ENCODE measurements at regions not wholly inside any gene's neighbourhood (a gene's known extent, or its start where the extent isn't known, plus 50 kb on each side); places are given as distances from the start of the nearest gene placed in this dataset.

DNA sequence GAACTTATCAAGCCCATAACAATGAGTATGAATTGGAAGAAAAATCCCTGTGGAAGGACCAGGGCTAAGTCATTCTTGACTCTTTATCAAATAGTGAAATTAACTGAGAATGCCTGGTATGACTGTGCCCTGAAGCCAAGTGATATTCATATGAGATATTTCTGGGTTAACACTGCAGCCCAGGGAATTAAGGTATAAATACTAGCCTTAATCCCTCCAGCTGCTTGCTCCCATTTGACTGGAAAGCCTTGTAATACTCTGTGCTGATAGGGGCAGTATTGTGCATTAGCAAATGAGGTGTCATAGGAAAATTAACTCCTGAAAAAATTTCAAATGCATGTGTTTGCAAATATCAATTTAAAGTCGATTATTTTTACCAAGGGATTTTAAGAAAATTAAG is 568.8 kb downstream of the LMO4 start:
- no peaks in the 10 kb centered on the region for H3K36me3 ChIP-seq (ENCODE audit: control insufficient read depth, insufficient read depth, low read length)
- no peak overlapping the region for H3K4me3 Mint-ChIP-seq
- DNase-seq, result no peak
- peaks cover 0 to 2% (median 0%) of the 10 kb centered on the region in 7 donors for H3K9me3 Mint-ChIP-seq
- no peak overlapping the region for H3K27ac Mint-ChIP-seq
- H3K27me3 Mint-ChIP-seq, result no peaks in the 10 kb centered on the region
- H3K4me1 ChIP-seq (ENCODE audit: control insufficient read depth, insufficient read depth, low read length, poor library complexity, severe bottlenecking), result no peaks in the 10 kb centered on the region
- H3K27ac ChIP-seq (ENCODE audit: insufficient read depth, low read length, poor library complexity, severe bottlenecking), result no peak overlapping the region
- no peaks in the 10 kb centered on the region for H3K9me3 ChIP-seq (ENCODE audit: control insufficient read depth in 2 of 2, low read length in 2 of 2)
- no peaks in the 10 kb centered on the region for H3K36me3 Mint-ChIP-seq
- H3K4me3 ChIP-seq (ENCODE audit: low read depth, low read length), result no peak overlapping the region
- ATAC-seq (ENCODE audit: low read depth in 2 of 2), result no peak
- no peaks in the 10 kb centered on the region for H3K4me1 Mint-ChIP-seq
- H3K27me3 ChIP-seq (ENCODE audit: control insufficient read depth, insufficient read depth, low read length), result no peaks in the 10 kb centered on the region

DNA sequence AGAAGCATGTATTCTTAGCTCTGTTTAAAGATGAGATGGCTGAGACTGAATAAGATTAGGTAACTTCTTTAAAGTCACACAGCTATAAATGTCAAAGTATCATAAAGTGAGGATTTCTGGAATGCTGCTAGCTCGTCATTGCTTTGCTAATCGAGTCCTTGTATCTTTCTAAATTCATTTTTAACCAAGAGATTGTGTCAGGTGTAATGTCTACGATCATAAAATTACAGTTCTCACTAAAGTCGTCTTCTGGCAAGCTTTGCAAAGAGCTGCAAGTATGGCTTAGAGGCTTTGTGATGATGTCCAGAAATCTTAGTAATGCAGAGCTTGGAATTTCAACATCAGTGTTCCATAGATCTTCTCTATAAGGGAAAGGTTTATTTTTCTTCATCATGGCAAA is 569.8 kb downstream of the LMO4 start:
- no peaks in the 10 kb centered on the region for H3K4me1 Mint-ChIP-seq
- H3K27ac ChIP-seq (ENCODE audit: insufficient read depth, low read length, poor library complexity, severe bottlenecking), result no peak overlapping the region
- no peak for DNase-seq
- no peaks in the 10 kb centered on the region for H3K27me3 ChIP-seq (ENCODE audit: control insufficient read depth, insufficient read depth, low read length)
- H3K4me1 ChIP-seq (ENCODE audit: control insufficient read depth, insufficient read depth, low read length, poor library complexity, severe bottlenecking), result no peaks in the 10 kb centered on the region
- H3K36me3 Mint-ChIP-seq, result no peaks in the 10 kb centered on the region
- H3K36me3 ChIP-seq (ENCODE audit: control insufficient read depth, insufficient read depth, low read length), result no peaks in the 10 kb centered on the region
- no peak for ATAC-seq (ENCODE audit: low read depth in 2 of 2)
- H3K27ac Mint-ChIP-seq, result no peak overlapping the region
- no peaks in the 10 kb centered on the region for H3K9me3 ChIP-seq (ENCODE audit: control insufficient read depth in 2 of 2, low read length in 2 of 2)
- H3K4me3 ChIP-seq (ENCODE audit: low read depth, low read length), result no peak overlapping the region
- no peak overlapping the region for H3K4me3 Mint-ChIP-seq
- no peaks in the 10 kb centered on the region for H3K27me3 Mint-ChIP-seq
- H3K9me3 Mint-ChIP-seq, result peaks cover 0 to 2% (median 0%) of the 10 kb centered on the region in 7 donors

DNA sequence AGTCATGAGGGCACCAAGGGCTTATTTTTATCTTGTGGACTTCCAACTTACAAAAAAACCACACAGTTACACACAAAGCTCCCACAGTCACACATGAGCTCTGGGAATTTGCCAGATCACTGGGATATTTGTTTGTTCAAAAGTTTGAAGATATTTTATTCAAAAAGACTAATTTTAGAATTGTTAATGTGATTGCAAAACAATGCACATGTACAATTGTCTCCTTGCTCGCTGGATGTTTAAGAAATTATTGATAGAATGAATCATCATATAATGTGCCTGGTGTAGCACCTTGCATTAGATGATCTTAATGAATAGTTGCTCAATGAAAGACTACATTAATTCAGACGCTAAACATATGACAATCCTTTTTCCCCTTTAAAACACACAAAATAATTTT is 570.3 kb downstream of the LMO4 start:
- ATAC-seq (ENCODE audit: low read depth in 2 of 2) (no peak), DNase-seq (no peak)
- no peaks in the 10 kb centered on the region for H3K9me3 ChIP-seq (ENCODE audit: control insufficient read depth in 2 of 2, low read length in 2 of 2)
- Mint-ChIP-seq H3K4me1 (no peaks in the 10 kb centered on the region), H3K27me3 (no peaks in the 10 kb centered on the region), H3K27ac (no peak overlapping the region), H3K4me3 (no peak overlapping the region), H3K9me3 (peaks cover 0 to 2% (median 0%) of the 10 kb centered on the region in 7 donors), H3K36me3 (no peaks in the 10 kb centered on the region)
- no peak overlapping the region for H3K4me3 ChIP-seq (ENCODE audit: low read depth, low read length)
- no peak overlapping the region for H3K27ac ChIP-seq (ENCODE audit: insufficient read depth, low read length, poor library complexity, severe bottlenecking)
- no peaks in the 10 kb centered on the region for H3K27me3 ChIP-seq (ENCODE audit: control insufficient read depth, insufficient read depth, low read length)
- no peaks in the 10 kb centered on the region for H3K4me1 ChIP-seq (ENCODE audit: control insufficient read depth, insufficient read depth, low read length, poor library complexity, severe bottlenecking)
- H3K36me3 ChIP-seq (ENCODE audit: control insufficient read depth, insufficient read depth, low read length), result no peaks in the 10 kb centered on the region

DNA sequence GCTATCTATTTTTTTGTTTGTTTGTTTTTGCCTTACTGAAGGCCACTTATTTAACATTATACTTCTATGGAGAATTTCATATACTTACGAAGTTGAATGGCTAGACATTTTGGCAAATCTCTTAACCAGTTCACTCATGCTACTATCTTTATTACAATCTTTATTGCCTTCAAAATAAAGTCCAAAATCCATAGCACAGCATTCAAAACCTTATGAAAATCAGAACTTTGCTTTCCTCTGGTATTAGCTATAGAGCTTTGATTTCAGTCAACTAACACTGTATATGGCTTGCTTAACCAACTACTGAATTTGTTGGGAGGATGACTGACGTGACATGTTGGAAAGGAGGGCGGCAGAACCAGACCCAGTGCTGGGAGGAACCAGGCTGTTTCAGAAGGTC is 571.1 kb downstream of the LMO4 start:
- H3K9me3 Mint-ChIP-seq, result peaks cover 0 to 2% (median 0%) of the 10 kb centered on the region in 7 donors
- no peaks in the 10 kb centered on the region for H3K36me3 ChIP-seq (ENCODE audit: control insufficient read depth, insufficient read depth, low read length)
- no peak overlapping the region for H3K4me3 ChIP-seq (ENCODE audit: low read depth, low read length)
- H3K4me1 Mint-ChIP-seq, result no peaks in the 10 kb centered on the region
- no peaks in the 10 kb centered on the region for H3K27me3 Mint-ChIP-seq
- no peak for DNase-seq
- no peaks in the 10 kb centered on the region for H3K4me1 ChIP-seq (ENCODE audit: control insufficient read depth, insufficient read depth, low read length, poor library complexity, severe bottlenecking)
- H3K4me3 Mint-ChIP-seq, result no peak overlapping the region
- H3K27me3 ChIP-seq (ENCODE audit: control insufficient read depth, insufficient read depth, low read length), result no peaks in the 10 kb centered on the region
- no peak overlapping the region for H3K27ac Mint-ChIP-seq
- H3K9me3 ChIP-seq (ENCODE audit: control insufficient read depth in 2 of 2, low read length in 2 of 2), result no peaks in the 10 kb centered on the region
- H3K27ac ChIP-seq (ENCODE audit: insufficient read depth, low read length, poor library complexity, severe bottlenecking), result no peak overlapping the region
- no peak for ATAC-seq (ENCODE audit: low read depth in 2 of 2)
- no peaks in the 10 kb centered on the region for H3K36me3 Mint-ChIP-seq

DNA sequence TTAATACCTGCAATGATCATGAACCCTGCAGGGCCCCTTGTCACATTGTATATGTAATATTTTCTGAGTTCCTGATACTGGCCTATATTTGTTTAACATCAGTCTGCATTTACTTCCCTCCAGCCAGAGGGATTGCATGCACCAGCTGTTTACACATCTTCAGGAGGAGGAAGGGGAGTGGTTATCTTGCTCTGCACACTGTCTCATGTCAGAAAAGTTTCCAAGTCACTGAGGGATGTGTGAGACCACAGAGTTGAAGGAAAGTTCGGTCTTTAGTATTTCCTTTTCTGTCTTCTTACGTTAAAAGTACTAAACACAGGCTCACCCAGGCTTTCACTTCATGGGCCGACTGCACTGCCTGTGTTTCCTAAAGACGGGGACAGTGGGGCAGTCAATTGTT is 574.1 kb downstream of the LMO4 start:
- Histone ChIP-seq H3K4me3 (ENCODE audit: low read depth, low read length) (no peak overlapping the region), H3K36me3 (ENCODE audit: control insufficient read depth, insufficient read depth, low read length) (no peaks in the 10 kb centered on the region), H3K4me1 (ENCODE audit: control insufficient read depth, insufficient read depth, low read length, poor library complexity, severe bottlenecking) (no peaks in the 10 kb centered on the region), H3K27ac (ENCODE audit: insufficient read depth, low read length, poor library complexity, severe bottlenecking) (no peak overlapping the region), H3K27me3 (ENCODE audit: control insufficient read depth, insufficient read depth, low read length) (no peaks in the 10 kb centered on the region), H3K9me3 (ENCODE audit: control insufficient read depth in 2 of 2, low read length in 2 of 2) (no peaks in the 10 kb centered on the region)
- Mint-ChIP-seq H3K4me3 (no peak overlapping the region), H3K36me3 (no peaks in the 10 kb centered on the region), H3K9me3 (peaks cover 0 to 3% (median 0%) of the 10 kb centered on the region in 7 donors), H3K27me3 (no peaks in the 10 kb centered on the region), H3K27ac (no peak overlapping the region), H3K4me1 (no peaks in the 10 kb centered on the region)
- no peak for ATAC-seq (ENCODE audit: low read depth in 2 of 2)
- DNase-seq, result no peak

DNA sequence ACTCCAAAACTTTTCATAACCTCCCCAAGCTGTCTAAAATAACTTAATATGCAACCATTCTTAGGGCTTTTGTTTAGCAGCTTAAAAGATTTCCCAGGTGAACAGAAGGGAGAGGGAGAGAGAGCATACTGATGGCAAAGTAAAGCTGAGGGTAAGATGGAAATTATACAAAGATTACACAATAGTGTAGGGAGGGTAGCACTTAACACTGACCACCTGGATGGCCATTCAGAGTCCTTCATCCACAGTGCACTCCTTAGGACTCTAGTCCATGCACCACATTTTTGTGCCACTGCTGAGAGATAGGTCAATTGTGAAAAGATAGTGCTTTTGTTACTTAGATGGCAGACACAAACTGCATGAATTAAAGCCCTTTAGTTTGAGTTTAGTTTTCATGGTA is 574.6 kb downstream of the LMO4 start:
- no peaks in the 10 kb centered on the region for H3K36me3 Mint-ChIP-seq

DNA sequence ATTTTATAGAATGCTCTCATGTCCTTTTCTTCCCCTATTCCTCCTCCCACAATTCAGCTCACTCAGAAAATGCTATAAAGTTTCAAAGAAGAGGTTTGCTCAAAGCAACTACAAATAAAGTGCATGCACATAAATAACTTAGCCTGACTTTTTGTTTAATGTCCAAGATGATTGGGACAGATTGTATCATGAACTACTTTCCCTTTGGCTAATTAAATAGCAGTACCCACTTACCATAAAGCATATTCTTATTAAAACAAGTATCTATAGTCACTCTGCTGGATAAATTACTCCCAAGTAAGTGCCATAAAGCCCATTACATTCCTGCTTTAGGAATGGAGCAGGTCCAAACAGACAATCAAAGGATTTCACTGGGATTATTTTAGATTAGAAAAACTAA is 576.0 kb downstream of the LMO4 start:
- no peaks in the 10 kb centered on the region for H3K9me3 ChIP-seq (ENCODE audit: control insufficient read depth in 2 of 2, low read length in 2 of 2)
- no peak overlapping the region for H3K27ac ChIP-seq (ENCODE audit: insufficient read depth, low read length, poor library complexity, severe bottlenecking)
- Mint-ChIP-seq H3K27ac (no peak overlapping the region), H3K27me3 (no peaks in the 10 kb centered on the region), H3K4me1 (no peaks in the 10 kb centered on the region), H3K9me3 (peaks cover 0 to 3% (median 0%) of the 10 kb centered on the region in 7 donors), H3K36me3 (no peaks in the 10 kb centered on the region), H3K4me3 (no peak overlapping the region)
- H3K27me3 ChIP-seq (ENCODE audit: control insufficient read depth, insufficient read depth, low read length), result no peaks in the 10 kb centered on the region
- DNase-seq (no peak), ATAC-seq (ENCODE audit: low read depth in 2 of 2) (no peak)
- H3K4me1 ChIP-seq (ENCODE audit: control insufficient read depth, insufficient read depth, low read length, poor library complexity, severe bottlenecking), result no peaks in the 10 kb centered on the region
- H3K4me3 ChIP-seq (ENCODE audit: low read depth, low read length), result no peak overlapping the region
- H3K36me3 ChIP-seq (ENCODE audit: control insufficient read depth, insufficient read depth, low read length), result no peaks in the 10 kb centered on the region

More for the DNA sequence above, 574.6 kb downstream of the LMO4 start:
- Mint-ChIP-seq H3K27me3 (no peaks in the 10 kb centered on the region), H3K4me3 (no peak overlapping the region), H3K9me3 (peaks cover 0 to 3% (median 0%) of the 10 kb centered on the region in 7 donors), H3K4me1 (no peaks in the 10 kb centered on the region), H3K27ac (no peak overlapping the region)
- DNase-seq, result no peak
- Histone ChIP-seq H3K4me3 (ENCODE audit: low read depth, low read length) (no peak overlapping the region), H3K27me3 (ENCODE audit: control insufficient read depth, insufficient read depth, low read length) (no peaks in the 10 kb centered on the region), H3K9me3 (ENCODE audit: control insufficient read depth in 2 of 2, low read length in 2 of 2) (no peaks in the 10 kb centered on the region), H3K27ac (ENCODE audit: insufficient read depth, low read length, poor library complexity, severe bottlenecking) (no peak overlapping the region), H3K36me3 (ENCODE audit: control insufficient read depth, insufficient read depth, low read length) (no peaks in the 10 kb centered on the region), H3K4me1 (ENCODE audit: control insufficient read depth, insufficient read depth, low read length, poor library complexity, severe bottlenecking) (no peaks in the 10 kb centered on the region)
- no peak for ATAC-seq (ENCODE audit: low read depth in 2 of 2)

DNA sequence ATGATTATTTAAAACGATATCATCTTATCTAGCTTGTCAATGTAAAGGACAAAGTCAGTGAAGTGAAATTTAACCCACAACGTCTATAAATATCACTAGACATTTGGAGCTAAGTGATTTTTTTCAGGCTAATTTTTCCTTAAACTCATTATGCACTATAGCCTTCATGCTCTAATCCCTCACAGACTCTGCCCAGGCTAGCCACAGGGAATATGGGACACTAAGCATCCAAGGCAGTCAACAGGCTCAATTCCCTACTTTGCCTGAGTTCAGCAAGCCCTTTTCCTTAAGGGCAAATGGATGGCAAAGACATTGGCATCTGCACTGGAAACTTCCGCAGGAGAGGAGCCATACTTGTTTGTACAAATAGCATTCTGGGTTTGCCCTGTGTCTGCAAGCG is 577.0 kb downstream of the LMO4 start:
- no peak overlapping the region for H3K4me3 Mint-ChIP-seq
- H3K9me3 ChIP-seq (ENCODE audit: control insufficient read depth in 2 of 2, low read length in 2 of 2), result no peaks in the 10 kb centered on the region
- H3K36me3 Mint-ChIP-seq, result no peaks in the 10 kb centered on the region

More for the DNA sequence above, 577.0 kb downstream of the LMO4 start:
- Histone ChIP-seq H3K4me1 (ENCODE audit: control insufficient read depth, insufficient read depth, low read length, poor library complexity, severe bottlenecking) (no peaks in the 10 kb centered on the region), H3K27me3 (ENCODE audit: control insufficient read depth, insufficient read depth, low read length) (no peaks in the 10 kb centered on the region), H3K36me3 (ENCODE audit: control insufficient read depth, insufficient read depth, low read length) (no peaks in the 10 kb centered on the region), H3K4me3 (ENCODE audit: low read depth, low read length) (no peak overlapping the region), H3K27ac (ENCODE audit: insufficient read depth, low read length, poor library complexity, severe bottlenecking) (no peak overlapping the region)
- Mint-ChIP-seq H3K4me1 (no peaks in the 10 kb centered on the region), H3K9me3 (peaks cover 0 to 3% (median 0%) of the 10 kb centered on the region in 7 donors), H3K27me3 (no peaks in the 10 kb centered on the region), H3K27ac (no peak overlapping the region)
- no peak for DNase-seq
- ATAC-seq (ENCODE audit: low read depth in 2 of 2), result no peak

All from CD4-positive, CD25-positive, alpha-beta regulatory T cell (primary cell).